HG02840 (cell line): ENCODE measurements at regions not wholly inside any gene's neighbourhood (a gene's known extent, or its start where the extent isn't known, plus 50 kb on each side); places are given as distances from the start of the nearest gene placed in this dataset.
A peak's percentile ranks its signal among the peaks of the same experiment; 100 is the strongest.

Experiments used
- ATAC-seq: cut with Tn5 transposase; IDR thresholded peaks from one replicate; pipeline ENCODE4 v1.9.1; 2021; ENCODE audit warnings: mild to moderate bottlenecking, moderate library complexity, moderate number of reproducible peaks; ENCODE audit not compliant: unreplicated experiment, low FRiP score

DNA sequence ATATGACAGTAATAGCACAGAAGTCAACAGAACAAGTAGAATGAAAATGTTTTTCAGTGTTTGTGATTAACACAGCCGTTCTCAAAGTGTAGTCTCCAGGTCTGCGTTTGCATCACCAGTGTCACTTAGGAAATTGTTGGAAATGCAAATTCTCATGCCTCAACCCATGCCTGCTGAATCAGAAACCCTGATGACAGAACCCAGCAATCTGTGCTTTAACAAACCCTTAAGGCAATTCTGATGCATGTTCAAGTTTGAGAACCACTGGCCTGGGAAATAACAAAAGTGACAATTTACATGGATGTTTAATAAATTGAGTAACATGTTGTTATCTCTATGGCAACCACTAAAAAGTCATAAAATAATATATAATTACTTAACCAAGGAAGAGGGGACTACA lies 103.1 kb upstream of the ATP11B start:
- no peak for ATAC-seq

DNA sequence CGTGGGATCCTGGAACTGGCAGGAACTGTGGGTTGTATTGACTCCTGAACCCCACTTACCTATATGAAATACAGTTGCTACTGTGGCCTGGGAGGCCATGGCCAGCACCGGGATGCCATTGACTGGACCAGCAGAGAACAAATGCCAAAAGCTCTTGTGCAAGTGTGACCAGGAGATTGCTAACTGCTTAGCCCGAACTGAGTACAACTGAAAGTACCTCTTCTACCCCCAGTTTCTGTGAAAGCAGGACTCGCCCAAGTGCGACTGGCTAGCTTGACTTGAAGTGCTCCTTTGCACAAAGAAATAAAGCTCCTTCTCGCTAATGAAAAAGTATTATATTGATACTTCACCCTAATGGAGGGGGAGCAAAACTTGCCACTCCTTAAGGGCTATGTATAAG lies 101.3 kb upstream of the ATP11B start:
- ATAC-seq = no peak

DNA sequence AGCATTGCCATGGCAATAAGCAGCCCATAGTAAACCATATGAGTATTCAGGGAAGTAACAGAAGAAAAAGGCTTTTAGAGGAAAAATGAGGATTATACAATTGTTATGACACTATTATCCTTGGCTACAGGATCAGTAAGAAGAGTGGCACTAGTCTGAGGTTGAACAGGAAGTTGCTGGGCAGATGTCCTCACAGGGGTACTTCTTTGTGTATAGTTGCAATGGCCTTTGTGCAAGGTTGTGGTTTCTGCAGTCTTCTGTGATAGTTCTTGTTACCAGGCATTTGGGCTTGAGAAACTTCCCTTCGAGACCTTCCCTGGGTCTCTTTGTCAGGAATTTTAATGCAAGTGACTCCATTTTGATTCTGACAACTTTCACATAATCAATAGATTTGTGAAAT lies 100.6 kb upstream of the ATP11B start:
- ATAC-seq = no peak

DNA sequence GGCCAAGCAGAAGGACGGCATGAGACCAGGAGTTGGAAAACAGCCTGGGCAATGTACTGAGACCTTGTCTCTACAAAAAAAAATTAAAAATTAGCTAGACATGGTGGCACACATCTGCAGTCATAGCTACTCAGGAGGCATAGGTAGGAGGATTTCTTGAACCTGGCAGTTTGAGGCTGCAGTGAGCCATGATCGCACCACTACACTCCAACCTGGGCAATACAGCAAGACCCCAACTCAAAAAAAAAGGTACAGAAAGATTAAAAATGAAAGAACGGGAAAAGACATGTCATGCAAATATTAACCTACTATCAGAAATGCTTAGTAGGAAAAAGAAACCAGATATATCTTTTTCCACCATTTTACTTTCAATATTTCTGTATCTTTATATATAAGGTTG lies 99.6 kb upstream of the ATP11B start:
- ATAC-seq = no peak

DNA sequence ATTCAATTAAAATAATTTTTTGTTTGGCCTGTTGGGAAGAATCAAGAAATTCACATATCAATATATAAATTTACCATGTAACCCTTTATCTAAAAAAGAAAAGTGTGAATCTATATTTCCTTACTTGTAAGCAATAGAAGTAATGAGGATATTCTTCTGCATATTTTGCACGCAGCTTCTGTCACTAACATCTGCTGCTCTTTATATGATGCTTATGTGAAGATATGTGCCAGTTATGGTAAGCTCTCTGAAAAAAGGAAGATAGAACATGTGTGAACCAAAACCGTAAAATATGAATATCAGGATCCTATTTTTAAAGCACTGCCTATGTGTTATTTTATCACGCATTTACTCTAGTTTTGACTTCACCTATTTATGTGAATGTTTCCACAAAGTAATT lies 96.4 kb upstream of the ATP11B start:
- no peak for ATAC-seq

DNA sequence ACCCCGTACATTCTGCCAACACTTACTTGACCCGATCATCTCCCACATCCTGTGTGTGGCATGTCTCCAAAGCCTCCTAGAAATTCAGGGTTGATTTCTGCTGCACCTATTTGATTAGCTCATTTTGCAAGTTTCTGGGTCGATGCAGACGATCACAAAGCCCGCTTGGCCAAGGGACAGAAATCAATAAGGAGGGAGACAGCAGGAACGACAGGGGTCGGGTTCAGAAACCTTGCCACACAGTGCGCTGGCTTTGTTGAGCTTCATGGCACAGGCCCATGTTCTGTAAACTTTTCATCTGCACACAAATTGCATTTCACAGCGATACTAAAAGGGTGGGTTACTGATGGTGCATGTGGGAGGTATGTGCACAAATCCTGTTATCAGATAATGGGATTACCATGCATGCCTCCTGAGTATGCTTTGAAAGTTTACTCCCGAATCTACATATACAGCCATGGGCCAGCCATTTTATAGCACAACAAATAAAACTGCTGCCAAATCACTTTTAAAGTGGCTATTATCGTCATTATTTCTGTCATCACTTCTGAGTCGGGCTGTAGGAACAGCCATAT lies 95.9 kb upstream of the ATP11B start:
- ATAC-seq = no peak

DNA sequence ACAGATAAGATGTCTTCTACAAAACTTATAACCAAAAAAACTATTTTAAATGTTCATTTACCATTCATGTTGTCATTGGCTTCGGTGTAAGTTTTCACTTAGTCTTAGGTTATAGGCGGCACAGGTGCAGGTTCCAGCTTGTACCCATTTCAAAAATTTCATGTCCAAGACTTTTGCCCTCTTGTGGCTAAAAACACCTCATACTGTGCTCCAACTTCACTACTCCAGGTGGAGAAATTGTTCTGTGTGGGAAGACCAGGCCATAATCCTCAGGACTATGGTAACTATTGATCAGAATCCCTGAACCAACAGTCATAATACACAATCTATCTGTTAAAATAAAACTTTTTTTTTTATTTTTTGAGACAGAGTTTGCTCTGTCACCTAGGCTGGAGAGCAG lies 95.2 kb upstream of the ATP11B start:
- ATAC-seq = no peak

DNA sequence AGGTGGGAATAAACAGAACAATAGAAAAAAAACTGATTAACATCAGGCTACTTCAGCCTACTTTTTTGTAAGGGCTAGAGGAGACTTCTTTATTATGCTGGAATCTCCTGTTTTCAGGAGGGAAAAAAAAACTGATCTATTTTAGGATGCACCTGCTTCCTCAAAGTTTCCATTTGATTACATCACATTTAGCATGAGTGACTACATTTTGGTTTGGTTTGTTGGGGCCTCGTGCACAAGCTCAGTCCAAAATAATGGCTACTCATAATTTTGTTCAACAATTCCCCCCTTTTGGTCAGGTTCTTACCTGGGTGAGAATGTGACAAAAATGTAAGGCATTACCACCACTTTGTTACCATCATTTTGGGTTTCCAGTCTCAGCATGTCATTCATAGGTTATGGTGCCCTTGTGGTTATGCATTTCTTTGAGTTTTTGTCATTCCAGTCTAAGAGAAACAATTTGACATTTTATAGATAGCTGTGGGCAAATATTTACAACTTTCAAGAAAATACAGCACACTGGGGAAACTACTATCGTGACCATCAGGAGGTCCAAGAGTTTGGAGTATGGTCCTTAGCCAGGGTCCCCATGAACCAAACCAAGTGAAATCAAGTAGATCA lies 93.6 kb upstream of the ATP11B start:
- ATAC-seq = no peak

DNA sequence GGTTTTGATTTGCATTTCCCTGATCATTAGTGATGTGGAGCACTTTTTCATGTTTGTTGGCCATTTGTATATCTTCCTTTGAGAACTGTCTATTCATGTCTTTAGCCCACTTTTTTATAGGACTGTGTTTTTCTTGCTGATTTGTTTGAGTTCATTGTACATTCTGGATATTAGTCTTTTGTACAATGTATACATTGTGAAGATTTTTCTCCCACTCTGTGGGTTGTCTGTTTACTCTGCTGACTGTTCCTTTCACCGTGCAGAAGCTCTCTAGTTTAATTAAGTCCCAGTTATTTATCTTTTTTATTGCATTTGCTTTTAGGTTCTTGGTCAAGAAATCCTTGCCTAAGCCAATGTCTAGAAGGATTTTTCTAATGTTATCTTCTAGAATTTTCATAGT lies 91.1 kb upstream of the ATP11B start:
- ATAC-seq = no peak

DNA sequence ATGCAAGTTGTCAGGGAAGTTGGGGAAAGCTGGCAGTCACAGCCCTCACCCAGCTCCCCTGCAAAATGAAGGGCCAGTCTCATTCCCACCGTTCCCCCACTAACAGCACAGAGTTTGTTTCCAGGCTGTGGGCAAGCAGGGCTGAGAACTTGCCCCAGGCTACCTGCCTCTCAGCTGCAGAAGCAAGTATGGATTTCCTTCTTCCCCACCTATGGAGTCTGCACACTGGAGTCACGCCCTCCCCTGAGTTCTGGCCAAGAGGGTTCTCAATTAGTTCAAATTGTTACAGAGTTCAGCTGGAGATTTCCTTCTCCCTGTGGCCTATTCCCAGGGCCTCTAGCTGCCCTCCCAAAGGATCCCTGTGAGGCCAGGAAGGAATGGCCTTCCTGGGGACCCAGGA lies 90.1 kb upstream of the ATP11B start:
- no peak for ATAC-seq

DNA sequence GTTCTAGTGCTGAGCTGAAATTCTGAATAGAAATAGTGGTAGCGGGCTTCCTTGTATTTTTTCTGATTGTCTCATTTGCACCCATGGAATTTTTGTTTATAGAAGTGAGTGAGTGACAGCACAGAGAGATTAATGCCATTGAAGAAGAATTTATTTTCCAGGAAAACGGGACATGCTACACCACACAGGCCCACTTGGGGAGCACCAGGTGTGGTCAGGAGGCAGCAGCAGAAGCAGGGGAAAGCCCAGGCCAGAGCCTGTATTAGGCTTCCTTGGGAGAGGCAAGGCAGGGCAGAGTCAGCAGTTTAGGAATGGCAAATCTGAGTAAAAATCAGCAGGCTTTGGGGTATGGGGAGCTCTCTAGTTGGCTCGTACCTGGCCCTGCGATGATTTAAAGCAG lies 88.4 kb upstream of the ATP11B start:
- ATAC-seq = no peak

DNA sequence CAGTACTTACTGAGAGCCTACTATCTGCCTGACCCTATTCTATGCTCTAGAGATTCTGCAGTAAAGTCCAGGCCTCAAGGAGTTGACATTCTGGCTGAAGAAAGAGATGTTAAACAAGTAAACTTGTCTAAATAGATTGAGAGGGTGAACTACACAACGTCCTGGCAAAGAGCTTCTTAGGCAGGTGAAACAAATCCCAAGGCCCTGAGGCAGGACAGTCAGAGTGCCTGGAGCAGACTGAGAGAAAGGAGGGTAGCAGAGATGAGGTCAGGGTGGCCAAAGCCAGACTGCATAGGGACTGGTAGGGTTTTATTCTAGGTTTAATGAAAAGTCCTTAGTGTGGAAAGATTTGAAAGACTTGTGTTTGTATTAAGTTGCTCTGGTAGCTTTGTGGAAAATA lies 84.5 kb upstream of the ATP11B start:
- ATAC-seq = no peak

DNA sequence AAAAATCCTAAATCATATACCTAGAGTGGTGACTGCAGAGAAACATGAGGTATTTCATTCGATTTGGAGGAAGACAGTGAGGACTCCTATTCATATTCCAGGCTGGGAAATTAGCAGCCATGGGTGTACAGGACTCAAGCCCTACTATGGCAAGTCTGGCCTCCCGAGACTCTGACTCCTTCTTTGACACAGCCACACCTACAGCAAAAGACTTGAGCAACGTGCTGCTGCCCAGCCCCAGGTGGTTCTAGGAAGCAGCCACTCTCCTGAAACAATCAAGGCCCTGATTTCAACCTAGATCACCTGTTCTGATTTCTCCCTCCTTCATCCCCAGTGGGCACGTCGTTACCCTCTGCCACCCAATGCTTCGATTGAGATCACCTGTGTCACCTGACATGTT lies 84.0 kb upstream of the ATP11B start:
- ATAC-seq = no peak

DNA sequence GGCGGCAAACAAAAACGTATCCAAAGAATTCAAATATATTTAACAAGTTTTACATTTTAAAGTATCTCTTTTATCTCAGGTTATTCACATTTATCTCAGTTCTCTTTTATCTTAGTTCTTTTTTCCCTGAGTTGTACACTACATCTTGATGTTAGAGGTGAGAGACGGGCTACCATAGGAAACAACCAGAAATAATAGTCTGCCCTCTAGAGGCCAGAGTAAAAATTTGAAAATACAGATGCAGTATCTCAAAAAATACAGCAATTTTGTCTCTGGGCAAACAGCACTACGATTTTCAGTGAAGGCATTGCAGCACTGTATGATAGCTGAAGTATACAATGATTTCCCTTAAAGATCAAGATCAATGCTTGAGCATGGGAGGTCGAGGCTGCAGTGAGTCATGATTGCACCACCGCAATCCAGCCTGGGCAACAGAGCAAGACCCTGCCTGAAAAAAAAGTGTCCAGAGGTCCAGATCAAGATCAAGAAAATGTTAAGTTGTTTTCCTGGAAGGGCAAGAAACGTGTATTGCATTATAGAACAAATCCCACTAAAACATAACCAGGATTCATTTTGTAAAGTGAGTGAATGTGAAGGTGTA lies 82.6 kb upstream of the ATP11B start:
- no peak for ATAC-seq

DNA sequence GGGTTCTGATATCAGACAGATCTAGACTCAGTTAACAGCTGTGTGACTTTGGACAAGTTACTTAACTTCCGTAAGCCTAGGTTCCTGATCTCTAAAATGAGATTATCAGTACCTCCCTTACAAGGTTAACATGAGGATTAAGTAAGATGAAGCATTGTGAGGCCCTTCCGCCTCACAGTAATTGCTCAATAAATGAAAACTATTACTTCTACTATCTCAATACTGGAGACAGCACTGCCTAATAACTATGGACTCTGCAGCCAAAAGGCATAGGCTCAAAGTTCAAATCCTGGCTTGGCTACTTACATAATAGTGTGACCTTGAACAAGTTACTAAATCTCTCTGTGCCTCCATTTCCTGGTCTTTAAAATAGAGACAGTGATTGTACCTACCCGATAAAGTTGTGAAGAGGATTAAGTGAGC lies 82.0 kb upstream of the ATP11B start:
- ATAC-seq = no peak

DNA sequence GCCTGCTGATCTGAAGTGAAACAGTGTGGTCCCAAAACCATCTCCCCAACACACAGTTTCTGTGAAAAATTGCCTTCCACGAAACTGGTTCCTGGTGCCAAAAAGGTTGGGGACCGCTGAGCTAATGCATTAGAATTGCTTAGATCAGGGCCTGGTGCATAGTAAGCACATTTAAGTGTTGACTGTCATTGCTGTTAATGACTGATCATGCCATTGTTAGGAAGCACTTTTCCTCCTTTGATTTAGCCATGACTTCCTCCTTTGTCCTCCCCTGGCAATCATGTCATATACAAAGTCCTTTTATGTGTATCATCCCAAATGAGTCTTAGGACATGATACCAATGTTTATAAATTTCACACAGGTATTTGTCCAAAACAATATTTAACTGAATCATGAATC lies 81.5 kb upstream of the ATP11B start:
- no peak for ATAC-seq

DNA sequence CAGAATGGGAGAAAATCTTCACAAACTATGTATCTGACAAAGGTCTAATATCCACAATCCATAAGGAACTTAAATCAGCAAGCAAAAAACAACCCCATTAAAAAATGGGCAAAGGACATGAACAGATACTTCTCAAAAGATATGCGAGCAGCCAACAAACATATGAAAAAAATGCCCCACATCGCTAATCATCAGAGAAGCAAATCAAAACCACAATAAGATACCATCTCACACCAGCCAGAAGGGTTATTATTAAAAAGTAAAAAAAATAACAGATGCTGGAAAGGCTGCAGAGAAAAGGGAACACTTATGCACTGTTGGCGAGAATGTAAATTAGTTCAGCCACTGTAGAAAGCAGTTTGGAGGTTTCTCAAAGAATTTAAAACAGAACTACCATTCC lies 80.2 kb upstream of the ATP11B start:
- ATAC-seq = no peak

DNA sequence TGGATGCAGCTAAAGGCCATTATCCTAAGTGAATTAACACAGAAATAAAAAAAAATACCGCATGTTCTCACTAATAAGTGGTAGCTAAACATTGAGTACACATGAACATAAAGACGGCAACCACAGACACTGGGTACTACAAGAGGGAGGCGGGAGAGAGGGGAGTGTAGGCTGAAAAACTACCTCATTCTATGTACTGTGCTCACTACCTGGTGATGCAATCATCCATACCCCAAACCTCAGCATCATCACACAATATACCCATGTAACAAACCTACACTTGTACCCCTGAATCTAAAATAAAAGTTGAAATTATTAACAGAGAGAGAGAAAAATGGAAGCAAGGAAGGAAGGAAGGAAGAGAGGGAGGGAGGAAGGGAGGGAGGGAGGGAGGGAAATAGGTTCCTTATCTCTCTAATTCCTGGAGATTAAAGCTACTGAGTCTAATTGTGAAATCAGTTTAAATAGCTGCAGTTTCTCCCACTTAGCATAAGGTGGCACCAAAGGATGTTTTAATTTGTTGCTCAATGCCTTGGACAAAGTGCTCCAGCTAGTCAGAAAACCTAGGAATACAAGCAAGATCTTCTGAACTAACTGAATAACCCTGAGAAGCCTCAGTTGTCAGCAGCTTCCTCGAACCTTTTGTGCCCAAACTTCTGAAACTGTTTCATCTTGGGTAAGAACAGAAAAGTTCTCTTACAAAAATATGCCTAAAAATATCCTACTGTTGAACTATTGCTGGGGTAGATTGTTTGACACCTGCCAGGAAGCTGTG lies 79.4 kb upstream of the ATP11B start:
- no peak for ATAC-seq

DNA sequence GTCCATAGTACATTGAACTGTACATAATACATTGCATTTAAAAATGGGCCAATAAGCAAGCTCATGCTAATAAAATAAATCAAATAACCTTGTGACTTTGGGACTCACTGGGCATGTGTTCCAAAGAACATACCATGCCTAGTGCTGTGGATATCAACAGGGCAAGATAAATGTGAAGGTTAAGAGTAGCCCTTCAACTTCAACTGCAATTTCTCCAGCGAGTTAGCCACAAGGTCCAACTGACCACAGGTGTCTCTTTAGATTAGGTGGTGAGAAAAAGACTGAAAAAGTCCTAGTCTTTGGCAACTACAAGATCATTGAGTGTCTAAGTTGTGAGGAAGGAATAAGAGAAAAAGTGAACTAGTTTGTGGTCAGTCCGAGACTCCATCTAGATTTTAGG lies 78.3 kb upstream of the ATP11B start:
- ATAC-seq = no peak

DNA sequence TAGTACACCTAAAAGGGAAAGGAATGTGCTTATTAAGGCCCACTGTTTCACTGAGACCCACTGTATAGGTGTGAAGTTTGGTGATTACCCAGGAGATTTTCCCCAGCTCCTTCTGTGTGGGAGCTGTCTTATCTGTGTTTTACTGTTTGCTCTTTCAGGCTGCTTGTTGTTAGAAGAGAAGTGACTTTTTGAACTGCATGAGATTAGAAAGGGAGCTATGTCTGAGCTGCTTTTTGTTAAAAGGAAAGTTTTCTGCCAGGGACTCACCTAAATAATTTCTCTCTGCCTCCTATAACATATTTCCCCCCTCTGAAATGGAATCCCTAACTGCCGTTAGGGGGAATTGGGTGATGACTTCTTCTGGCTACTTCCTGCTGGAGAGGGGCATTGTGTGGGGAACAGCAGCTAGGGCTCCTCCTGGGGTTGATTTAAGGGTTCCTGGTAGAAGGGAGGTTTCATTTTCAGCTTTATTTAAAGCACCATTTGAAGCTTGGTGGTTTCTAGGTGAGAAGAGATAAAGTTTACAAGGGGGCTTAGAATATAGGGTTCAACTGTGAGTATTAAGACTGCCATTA lies 77.1 kb upstream of the ATP11B start:
- ATAC-seq = peak; percentile 43

DNA sequence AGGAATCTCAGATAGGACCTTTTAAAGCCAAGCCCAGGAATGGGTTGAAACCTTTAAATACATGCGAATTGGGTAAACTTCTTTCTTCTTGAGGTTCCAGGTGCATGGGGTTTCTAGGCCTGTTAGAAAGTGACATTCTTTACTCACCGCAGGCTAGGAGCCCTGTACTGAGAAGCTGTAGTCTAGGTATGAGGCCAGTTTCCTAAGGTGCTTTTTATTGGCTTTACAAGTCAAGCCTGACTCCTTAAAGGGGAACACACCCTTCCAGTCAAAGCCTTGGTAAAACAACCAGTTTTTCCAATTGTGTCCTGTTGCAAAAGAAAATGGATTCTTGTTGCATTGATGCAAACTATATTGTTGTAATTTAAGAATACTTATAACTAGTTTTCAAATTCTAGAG lies 76.1 kb upstream of the ATP11B start:
- peak; percentile 88 for ATAC-seq
